NB4 (cell line): ENCODE measurements at regions not wholly inside any gene's neighbourhood (a gene's known extent, or its start where the extent isn't known, plus 50 kb on each side); places are given as distances from the start of the nearest gene placed in this dataset.

Source experiments
- DNase-seq: peaks from one replicate; pipeline ENCODE4 v3.0.0; 2010; ENCODE audit warnings: low read depth
- H3K4me3 ChIP-seq: one replicate; pipeline ENCODE4 v1.5.1; 2011; ENCODE audit warnings: mild to moderate bottlenecking, low read depth, low read length, moderate library complexity
- MYC ChIP-seq: IDR thresholded peaks from 2 replicates; pipeline ENCODE4 v1.6.1; 2011; ENCODE audit warnings: low read depth, low read length
- POLR2A ChIP-seq: IDR thresholded peaks from 2 replicates; pipeline ENCODE4 v1.6.1; 2011; ENCODE audit warnings: mild to moderate bottlenecking; ENCODE audit not compliant: insufficient read length; ENCODE audit errors: extremely low read depth
- TF ChIP-seq, protein P1 (sequence below): IDR thresholded peaks from 2 replicates; pipeline ENCODE4 v1.6.1; 2011; ENCODE audit warnings: low read depth, low read length
- TF ChIP-seq, protein P2 (sequence below): IDR thresholded peaks from one replicate; pipeline ENCODE4 v1.5.1; 2012; ENCODE audit warnings: low read depth, low read length

DNA sequence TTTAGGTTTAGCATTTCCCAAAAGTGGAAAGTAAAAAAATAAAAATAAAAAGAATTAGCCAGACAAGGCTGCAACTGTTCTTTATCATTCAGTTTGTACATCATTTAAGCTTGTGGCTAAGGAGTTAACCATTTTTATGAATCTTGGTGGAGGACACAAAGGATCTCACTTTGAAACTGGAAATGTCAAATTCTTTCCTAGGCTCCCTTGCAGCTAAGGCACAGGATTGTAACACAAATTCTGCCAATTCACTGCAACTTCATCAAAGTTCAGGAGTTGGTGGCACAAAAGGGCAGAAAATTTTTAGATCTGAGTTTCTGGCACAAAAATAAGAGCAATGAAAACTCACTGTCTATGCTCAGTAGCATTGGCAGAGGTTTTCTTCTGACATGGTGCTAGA lies 211.2 kb upstream of the SYT10 start:
- no peak for DNase-seq
- TF ChIP-seq, protein P1, sequence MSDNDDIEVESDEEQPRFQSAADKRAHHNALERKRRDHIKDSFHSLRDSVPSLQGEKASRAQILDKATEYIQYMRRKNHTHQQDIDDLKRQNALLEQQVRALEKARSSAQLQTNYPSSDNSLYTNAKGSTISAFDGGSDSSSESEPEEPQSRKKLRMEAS, result no peak
- TF ChIP-seq POLR2A (no peak), MYC (no peak)
- TF ChIP-seq, protein P2, sequence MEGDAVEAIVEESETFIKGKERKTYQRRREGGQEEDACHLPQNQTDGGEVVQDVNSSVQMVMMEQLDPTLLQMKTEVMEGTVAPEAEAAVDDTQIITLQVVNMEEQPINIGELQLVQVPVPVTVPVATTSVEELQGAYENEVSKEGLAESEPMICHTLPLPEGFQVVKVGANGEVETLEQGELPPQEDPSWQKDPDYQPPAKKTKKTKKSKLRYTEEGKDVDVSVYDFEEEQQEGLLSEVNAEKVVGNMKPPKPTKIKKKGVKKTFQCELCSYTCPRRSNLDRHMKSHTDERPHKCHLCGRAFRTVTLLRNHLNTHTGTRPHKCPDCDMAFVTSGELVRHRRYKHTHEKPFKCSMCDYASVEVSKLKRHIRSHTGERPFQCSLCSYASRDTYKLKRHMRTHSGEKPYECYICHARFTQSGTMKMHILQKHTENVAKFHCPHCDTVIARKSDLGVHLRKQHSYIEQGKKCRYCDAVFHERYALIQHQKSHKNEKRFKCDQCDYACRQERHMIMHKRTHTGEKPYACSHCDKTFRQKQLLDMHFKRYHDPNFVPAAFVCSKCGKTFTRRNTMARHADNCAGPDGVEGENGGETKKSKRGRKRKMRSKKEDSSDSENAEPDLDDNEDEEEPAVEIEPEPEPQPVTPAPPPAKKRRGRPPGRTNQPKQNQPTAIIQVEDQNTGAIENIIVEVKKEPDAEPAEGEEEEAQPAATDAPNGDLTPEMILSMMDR, result no peak
- H3K4me3 ChIP-seq, result no peak overlapping the region

DNA sequence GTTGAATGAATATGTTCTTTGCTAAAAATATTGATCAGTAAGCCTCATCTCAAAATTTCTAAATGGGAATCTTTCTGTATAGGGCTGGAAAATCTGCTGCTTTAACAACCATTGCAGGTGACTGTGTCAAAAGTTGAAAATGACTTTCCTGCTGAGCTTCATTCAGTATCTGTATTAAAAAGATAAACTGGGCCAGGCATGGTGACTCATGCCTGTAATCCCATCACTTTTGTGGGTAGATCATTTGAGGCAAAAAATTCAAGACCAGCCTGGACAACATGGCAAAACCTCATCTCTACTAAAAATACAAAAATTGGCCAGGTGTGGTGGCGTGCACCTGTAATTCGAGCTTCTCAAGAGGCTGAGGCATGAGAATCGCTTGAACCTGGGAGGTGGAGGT lies 213.7 kb upstream of the SYT10 start:
- TF ChIP-seq, protein P2, result no peak
- no peak for TF ChIP-seq MYC
- TF ChIP-seq POLR2A, result no peak
- TF ChIP-seq, protein P1, result no peak
- DNase-seq, result no peak

DNA sequence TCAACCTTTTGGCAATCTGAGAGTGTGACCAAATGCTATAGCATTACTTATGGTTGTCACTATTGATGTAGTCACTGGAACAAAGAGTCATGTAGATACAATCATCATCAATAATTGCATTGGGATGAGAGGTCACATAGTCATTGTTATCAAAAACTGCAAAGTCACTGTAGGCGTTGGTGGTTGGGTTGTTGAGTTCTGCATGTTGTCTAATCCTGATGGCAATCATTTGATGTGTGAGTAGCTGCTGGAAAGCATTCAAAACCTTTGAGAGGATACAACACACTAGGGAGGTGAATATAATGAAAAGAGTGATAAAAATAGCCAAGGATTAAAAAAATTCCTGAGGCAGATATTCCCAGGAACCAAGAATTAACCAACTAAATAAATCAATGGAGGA lies 214.7 kb upstream of the SYT10 start:
- TF ChIP-seq POLR2A (no peak), MYC (no peak)
- TF ChIP-seq, protein P1, result no peak
- TF ChIP-seq, protein P2, result no peak
- DNase-seq, result peak; percentile 3
- H3K4me3 ChIP-seq, result no peak overlapping the region

More for the DNA sequence above, 213.7 kb upstream of the SYT10 start:
- no peak overlapping the region for H3K4me3 ChIP-seq

DNA sequence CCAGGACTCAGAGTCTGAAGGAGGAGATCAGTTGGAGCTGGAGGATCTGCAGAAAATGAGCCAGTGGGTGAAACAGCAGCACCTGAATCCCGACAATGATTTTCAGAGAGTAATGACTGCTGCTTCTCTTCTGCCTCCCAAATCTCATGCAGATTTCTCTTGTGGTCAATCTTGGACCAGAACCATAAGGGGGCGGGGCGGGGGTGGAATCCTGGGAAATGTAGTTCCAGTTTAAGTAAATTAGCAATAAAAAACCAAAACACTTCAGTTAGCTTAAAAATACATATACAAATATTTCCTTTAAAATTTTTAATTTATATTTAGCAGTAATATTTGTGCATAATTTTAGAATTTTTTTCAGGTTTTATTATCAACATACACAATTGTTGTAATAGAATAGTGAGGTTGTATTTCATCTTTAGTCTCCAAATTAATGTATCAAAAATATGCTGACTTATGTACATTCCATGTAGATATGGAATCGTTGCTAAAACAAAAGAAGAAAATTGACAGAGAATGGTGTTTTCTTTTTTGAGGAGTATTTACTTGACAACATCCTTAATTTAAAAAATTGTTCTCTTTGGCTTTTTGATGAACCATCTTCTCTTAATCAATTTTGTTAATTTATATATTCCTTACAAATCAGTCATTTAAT lies 223.5 kb upstream of the SYT10 start:
- DNase-seq, result no peak
- H3K4me3 ChIP-seq, result no peak overlapping the region
- TF ChIP-seq, protein P1, result no peak
- TF ChIP-seq, protein P2, result no peak
- TF ChIP-seq MYC (no peak), POLR2A (no peak)

DNA sequence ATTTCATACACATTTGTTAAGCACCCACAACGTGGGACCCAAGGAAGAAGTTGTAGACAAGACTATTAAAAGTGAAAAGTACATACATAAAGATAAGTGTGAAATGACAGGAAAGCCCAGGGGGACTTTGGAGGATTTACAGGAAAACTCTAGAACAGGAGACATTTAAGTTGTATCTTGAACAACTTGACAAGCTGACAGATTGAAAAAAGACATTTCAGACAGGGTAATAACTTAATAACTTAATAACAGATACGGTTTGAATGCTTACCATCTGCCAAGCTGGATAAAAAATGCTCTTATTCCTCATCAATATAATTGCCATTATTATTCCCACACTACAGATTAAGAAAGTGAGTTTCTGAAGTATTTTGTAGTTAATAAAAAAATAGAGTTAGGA lies 229.7 kb upstream of the SYT10 start:
- TF ChIP-seq POLR2A (no peak), MYC (no peak)
- TF ChIP-seq, protein P1, result no peak
- TF ChIP-seq, protein P2, result no peak
- DNase-seq, result no peak
- H3K4me3 ChIP-seq, result no peak overlapping the region
